ENCODE measurements at regions not wholly inside any gene's neighbourhood (a gene's known extent, or its start where the extent isn't known, plus 50 kb on each side); places are given as distances from the start of the nearest gene placed in this dataset.

DNA sequence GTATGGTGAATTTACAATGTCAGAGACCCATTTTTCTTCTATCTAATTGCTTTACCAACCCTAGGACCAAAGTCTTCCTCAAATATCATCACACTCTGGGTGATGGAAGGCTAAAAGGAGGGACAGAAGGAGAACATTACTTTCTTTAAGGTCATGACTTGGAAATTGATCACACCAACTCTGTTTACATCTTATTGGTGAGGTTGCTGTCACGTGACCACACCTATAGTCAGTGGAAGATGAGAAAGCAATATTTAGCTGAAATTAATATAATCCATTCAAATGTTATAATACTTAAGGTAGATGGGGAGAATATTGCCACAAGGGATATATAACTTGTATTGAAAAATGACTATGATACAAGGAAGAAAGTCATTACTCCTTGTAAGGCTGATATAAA is 183.6 kb upstream of the SMIM30 start:
- H3K4me3 ChIP-seq (ENCODE audit: low read length), result no peak overlapping the region
- no peak for DNase-seq (ENCODE audit: low read depth)
- TF ChIP-seq, protein P1, sequence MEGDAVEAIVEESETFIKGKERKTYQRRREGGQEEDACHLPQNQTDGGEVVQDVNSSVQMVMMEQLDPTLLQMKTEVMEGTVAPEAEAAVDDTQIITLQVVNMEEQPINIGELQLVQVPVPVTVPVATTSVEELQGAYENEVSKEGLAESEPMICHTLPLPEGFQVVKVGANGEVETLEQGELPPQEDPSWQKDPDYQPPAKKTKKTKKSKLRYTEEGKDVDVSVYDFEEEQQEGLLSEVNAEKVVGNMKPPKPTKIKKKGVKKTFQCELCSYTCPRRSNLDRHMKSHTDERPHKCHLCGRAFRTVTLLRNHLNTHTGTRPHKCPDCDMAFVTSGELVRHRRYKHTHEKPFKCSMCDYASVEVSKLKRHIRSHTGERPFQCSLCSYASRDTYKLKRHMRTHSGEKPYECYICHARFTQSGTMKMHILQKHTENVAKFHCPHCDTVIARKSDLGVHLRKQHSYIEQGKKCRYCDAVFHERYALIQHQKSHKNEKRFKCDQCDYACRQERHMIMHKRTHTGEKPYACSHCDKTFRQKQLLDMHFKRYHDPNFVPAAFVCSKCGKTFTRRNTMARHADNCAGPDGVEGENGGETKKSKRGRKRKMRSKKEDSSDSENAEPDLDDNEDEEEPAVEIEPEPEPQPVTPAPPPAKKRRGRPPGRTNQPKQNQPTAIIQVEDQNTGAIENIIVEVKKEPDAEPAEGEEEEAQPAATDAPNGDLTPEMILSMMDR (conservative IDR thresholded peaks at IDR 0.05; ENCODE audit: low read depth, low read length), result no peak

DNA sequence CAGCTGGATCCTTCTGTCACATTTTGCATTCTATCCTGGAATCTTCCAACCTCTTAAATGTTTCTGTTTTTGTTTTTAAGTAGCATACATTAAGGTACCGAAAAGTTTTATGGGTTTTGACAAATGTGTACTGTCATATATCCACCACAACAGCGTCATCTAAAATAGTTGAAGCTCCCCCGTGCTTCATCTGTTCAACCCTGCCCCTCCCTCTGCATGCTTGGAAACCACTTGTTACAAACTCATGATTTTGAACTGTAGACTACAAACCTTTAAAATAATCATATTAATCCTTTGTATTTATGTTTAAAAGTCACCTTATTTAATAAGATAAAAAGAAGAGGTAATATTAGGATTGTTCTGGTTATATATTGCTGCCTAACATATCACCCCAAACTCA is 182.8 kb upstream of the SMIM30 start:
- no peak for DNase-seq (ENCODE audit: low read depth)
- H3K4me3 ChIP-seq (ENCODE audit: low read length), result no peak overlapping the region
- TF ChIP-seq, protein P1 (conservative IDR thresholded peaks at IDR 0.05; ENCODE audit: low read depth, low read length), result no peak

DNA sequence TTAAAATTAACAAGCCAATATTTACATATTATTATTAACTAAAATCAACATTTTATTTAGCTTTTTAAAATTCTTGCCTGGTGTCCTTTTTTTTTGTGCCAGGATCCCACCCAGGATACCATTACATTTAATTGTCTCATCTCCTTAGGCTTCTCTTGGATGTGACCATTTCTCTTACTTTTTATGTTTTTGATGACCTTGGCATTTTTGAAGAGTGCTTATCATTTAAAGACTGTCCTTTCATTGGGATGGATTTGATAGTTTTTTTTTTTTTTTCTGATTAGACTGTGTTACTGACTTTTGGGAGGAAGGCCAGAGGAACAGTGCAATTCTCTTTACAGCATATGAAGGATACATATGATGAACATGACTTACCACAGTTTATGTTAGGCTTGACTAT is 181.4 kb upstream of the SMIM30 start:
- no peak overlapping the region for H3K4me3 ChIP-seq (ENCODE audit: low read length)
- DNase-seq (ENCODE audit: low read depth), result no peak
- TF ChIP-seq, protein P1 (conservative IDR thresholded peaks at IDR 0.05; ENCODE audit: low read depth, low read length), result no peak

DNA sequence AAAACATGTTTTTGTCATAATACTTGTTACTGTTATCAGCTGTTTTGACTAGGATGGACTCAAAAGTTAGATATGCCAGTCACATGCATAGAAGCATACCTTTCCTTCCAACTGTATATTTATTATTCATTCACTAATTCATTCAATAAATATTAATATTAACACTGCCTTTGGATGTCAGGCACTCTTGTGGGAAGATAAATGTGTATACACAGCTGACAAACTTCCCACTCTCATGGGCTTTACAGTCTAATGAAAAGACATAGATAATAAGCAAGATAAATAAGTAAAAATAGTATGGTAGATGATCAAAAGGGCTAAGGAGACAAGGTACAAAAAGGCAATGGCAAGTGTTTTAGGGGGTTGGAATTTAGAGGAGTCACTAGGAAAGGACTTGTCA is 180.1 kb upstream of the SMIM30 start:
- DNase-seq (ENCODE audit: low read depth), result no peak
- TF ChIP-seq, protein P1 (conservative IDR thresholded peaks at IDR 0.05; ENCODE audit: low read depth, low read length), result no peak
- H3K4me3 ChIP-seq (ENCODE audit: low read length), result no peak overlapping the region

DNA sequence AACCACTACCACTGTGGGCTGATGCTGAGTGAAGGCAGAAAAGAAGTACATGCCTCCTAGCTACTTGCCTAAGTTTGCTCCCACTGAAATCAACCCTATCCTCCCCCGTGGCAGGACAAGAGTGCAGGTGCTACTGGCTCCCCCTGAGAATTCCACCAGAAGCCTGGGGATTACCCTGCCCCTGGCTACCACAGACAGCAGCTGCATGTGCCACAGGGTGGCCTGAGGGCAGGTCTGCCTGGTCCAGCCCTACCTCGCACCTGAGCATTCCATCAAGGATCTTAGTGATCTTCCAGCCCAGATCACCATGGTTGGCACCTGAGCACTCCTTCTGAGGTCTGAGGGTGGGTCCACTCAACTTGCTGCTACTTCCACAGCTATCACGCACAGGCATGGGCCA is 176.4 kb upstream of the SMIM30 start:
- TF ChIP-seq, protein P1 (conservative IDR thresholded peaks at IDR 0.05; ENCODE audit: low read depth, low read length), result no peak
- no peak for DNase-seq (ENCODE audit: low read depth)

DNA sequence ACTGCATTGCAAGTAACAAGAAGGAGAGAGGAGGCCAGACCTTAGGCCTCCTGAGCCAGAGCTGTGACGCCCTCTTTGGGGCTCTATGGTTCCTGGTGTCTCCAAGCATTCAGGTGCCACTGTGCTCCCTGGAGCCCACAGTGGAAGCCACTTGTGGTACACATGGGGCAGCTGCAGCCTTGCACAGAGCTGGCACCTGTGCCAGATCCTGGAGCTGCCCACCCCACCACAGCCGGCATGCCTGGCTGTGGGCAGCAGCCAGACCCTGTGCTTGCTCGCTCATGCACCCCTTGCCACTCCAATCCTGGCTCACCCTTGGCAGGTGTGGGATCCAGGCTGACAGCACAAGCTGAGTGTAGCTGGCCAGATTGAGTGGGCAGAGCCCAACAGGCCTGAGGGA is 173.8 kb upstream of the SMIM30 start:
- no peak overlapping the region for H3K4me3 ChIP-seq (ENCODE audit: low read length)
- TF ChIP-seq, protein P1 (conservative IDR thresholded peaks at IDR 0.05; ENCODE audit: low read depth, low read length), result no peak
- no peak for DNase-seq (ENCODE audit: low read depth)

More for the DNA sequence above, 176.4 kb upstream of the SMIM30 start:
- no peak overlapping the region for H3K4me3 ChIP-seq (ENCODE audit: low read length)

DNA sequence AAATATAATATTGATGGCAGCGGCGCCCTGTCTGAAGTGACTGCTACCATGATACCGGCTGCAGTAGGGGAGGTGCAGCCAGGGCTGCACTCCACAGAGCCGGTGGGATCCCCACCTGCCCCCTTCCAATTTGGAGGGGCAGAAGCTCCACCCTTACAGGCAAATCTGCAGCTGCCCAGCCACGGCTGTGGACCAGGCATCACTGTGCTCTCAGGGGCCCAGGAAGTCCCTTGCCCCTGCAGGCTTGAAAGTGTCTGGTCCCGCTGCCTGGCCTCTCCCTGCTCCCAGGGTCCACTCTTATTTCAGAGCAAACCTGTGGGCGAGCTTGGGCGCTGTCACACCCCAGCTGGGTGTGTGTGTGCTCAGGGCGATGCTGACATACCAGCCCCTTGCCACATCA is 172.7 kb upstream of the SMIM30 start:
- TF ChIP-seq, protein P1 (conservative IDR thresholded peaks at IDR 0.05; ENCODE audit: low read depth, low read length), result no peak
- no peak overlapping the region for H3K4me3 ChIP-seq (ENCODE audit: low read length)
- no peak for DNase-seq (ENCODE audit: low read depth)
